HG03060 (cell line): ENCODE measurements at regions not wholly inside any gene's neighbourhood (a gene's known extent, or its start where the extent isn't known, plus 50 kb on each side); places are given as distances from the start of the nearest gene placed in this dataset.

Experiments
- ATAC-seq: cut with Tn5 transposase; IDR thresholded peaks from one replicate; pipeline ENCODE4 v1.9.1; 2021; ENCODE audit warnings: low read depth, moderate number of reproducible peaks; ENCODE audit not compliant: unreplicated experiment

DNA sequence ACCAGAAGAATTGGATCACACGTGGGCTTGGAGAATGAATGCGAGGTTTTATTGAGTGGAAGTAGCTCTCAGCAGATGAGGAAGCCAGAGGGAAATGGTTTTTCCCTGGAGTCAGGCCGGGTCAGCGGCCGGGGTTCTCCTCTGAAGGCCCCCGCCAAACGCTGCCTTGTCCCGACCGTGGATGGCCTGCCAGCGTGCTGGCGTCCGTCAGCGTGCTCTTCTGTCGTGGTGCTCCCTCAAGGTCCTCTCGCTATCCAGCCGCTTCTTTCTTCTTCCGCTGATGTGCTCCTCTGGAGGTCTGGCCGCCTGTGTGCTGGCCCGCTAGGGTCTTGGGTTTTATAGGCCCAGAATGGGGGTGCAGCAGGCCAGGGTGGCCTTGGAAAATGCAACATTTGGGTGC lies 632.2 kb downstream of the TRAM1L1 start:
- ATAC-seq = no peak

DNA sequence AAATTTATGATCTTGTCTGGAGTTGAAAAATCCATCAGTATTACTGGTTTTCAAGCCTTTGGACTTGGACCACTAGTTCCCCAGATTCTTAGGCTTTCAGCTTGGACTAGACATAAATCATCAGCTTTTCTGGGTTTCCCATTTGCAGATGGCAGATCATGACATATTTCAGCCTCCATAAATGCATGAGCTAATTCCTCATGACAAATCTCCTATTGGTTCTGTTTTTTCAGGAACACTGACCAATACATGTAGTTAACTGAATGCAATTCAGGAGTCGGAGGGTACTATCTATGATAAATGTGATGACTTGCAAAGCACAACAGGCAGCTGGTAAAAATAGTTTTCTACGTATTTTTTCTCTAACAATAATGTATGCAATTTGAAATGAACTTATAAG lies 635.6 kb downstream of the TRAM1L1 start:
- no peak for ATAC-seq

DNA sequence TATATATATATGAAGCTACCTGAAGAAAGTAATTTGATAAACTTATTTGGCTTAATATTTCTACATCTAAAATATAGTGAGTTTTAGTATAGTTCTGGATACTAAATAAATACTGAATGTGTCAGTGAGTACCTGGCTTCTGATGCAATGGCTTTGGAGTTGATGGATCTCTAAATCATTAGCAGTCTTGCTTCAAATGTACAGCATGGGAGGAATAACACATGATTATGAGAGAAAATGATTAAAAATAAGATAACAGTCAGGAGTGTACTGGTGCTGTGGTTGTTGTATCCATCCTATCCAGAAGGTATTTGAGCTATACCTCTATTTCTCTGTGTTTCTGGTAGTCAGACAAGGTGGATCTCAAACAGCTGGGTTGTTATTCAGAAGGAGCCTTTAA lies 641.3 kb downstream of the TRAM1L1 start:
- ATAC-seq = no peak

GRCh38 chr4:116438981-116439729 lies 646.2 kb downstream of the TRAM1L1 start:
- no peak for ATAC-seq

DNA sequence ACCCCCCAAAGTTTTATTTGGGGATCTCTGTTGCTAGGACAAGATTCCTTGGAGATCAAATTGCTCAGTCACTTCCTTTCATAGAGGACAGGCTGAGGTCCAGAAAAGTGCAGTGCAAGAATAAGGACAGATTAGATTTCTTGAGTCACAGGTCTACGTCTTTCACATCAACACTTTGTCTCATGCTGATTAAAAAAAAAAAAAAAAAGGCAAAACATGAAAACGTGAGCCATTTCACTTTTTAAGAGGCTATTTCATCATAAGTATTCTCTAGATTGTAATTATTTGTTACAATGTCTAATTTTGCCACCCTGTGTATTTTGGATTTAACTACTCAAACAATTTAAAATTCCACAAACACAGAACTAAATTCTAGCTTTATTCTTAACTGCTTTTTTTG lies 647.0 kb downstream of the TRAM1L1 start:
- no peak for ATAC-seq

GRCh38 chr4:116427666-116428065 lies 657.7 kb downstream of the TRAM1L1 start:
- no peak for ATAC-seq

GRCh38 chr4:116413222-116413621 lies 672.2 kb downstream of the TRAM1L1 start:
- ATAC-seq = no peak

GRCh38 chr4:116401293-116401692 lies 684.1 kb downstream of the TRAM1L1 start:
- ATAC-seq = no peak

DNA sequence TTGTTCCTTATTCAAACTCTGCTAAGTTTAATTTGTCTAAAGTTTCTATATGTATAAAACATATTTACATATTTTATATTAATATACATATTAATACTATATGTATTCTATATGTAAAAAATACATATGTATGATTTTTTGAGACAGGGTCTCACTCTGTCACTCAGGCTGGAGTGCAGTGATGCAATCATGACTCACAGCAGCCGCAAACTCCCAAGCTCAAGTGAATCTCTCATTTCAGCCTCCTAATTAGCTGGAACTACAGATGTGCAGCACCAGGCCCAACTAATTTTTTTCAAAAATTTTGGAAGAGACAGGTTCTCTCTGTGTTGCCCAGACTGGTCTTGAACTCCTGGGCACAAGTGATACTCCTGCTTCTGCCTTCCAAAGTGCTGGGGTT lies 684.9 kb downstream of the TRAM1L1 start:
- ATAC-seq = no peak

GRCh38 chr4:116397714-116398113 lies 687.7 kb downstream of the TRAM1L1 start:
- no peak for ATAC-seq

- ATAC-seq = no peak
These were observed 688.1 kb downstream of the TRAM1L1 start for GRCh38 chr4:116397291-116397690.

GRCh38 chr4:116395408-116395807 lies 690.0 kb downstream of the TRAM1L1 start:
- ATAC-seq = no peak

- no peak for ATAC-seq
These were observed 694.4 kb downstream of the TRAM1L1 start for GRCh38 chr4:116391020-116391419.

GRCh38 chr4:116389139-116389538 lies 696.2 kb downstream of the TRAM1L1 start:
- ATAC-seq = peak; percentile 33

DNA sequence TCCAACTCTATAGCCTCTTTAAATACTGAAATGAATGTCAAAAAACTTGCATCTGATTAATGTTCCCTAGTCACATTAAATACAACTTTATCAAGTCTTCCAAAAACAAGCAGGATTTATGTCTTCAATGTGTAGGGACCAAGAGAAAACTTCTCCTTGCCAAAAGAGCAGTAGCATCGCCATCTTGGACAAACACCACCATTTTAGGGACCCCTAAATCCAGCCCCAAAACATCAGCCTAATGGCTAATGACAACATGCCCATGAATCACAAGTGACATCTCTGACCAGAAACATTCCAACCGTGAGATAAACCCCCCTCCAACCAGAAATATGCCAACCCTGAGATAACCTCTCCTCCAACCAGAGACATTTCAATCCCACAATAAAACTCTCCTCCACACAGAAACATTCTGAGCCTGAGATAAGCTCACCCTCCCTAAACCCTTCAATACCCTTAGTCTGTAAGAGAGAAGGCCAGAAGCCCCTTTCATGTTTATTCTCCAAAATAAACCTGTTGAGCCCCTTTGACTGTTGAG lies 697.4 kb downstream of the TRAM1L1 start:
- no peak for ATAC-seq

DNA sequence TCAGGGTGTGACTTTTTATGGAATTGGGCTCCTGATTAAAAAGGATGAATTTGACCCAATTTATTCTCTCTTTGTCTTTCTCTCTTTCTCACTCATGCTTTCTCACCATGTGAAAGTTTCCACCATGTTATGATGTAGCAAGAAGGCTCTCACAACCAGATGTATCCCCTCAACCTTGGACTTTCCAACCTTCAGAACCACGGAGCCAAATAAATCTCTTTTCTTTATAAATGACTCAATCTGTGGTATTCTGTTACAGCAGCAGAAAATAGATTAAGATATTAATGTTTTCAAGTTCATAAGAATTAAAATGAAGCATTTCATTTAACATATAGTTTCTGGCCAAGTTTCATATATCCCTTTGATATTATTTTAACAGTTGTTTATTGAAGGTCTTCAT lies 698.5 kb downstream of the TRAM1L1 start:
- no peak for ATAC-seq

DNA sequence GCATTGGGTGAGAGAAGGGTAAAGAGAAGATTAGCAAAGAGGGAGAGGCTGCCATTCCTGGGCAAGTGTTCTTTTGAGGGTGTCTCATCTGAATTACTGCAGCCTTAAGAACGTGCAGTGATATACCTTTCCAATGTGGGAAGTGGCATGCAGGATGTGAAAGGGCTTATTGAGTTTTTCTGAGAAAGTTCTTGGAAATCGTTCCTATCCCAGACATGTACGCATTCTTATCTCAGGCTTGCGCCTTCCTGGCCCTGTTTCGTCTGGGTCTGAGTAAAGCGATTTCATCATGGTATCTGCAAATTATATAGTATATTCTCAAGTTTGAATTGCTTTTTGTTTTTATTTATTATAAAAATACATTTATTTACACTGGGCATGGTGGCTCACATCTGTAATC lies 699.8 kb downstream of the TRAM1L1 start:
- ATAC-seq = no peak

- ATAC-seq = no peak
These were observed 710.6 kb downstream of the TRAM1L1 start for GRCh38 chr4:116374815-116375214.

- no peak for ATAC-seq
These were observed 722.8 kb downstream of the TRAM1L1 start for GRCh38 chr4:116362583-116362982.

GRCh38 chr4:116361790-116362189 lies 723.6 kb downstream of the TRAM1L1 start:
- ATAC-seq = no peak

GRCh38 chr4:116358633-116359222 lies 726.6 kb downstream of the TRAM1L1 start:
- peak; percentile 97 for ATAC-seq

- no peak for ATAC-seq
These were observed 727.6 kb downstream of the TRAM1L1 start for GRCh38 chr4:116357758-116358157.
